LNCaP clone FGC (cell line): ENCODE measurements at regions not wholly inside any gene's neighbourhood (a gene's known extent, or its start where the extent isn't known, plus 50 kb on each side); places are given as distances from the start of the nearest gene placed in this dataset.

Experiments
- DNase-seq: peaks from one replicate; pipeline ENCODE4 v3.0.0-alpha.2; 2011; ENCODE audit warnings: low read depth
- H3K4me3 ChIP-seq: 2 replicates; pipeline ENCODE4 v1.5.1; 2011; ENCODE audit warnings: mild to moderate bottlenecking, low read depth, low read length, control low read depth
- CTCF ChIP-seq: IDR thresholded peaks from 2 replicates; pipeline ENCODE4 v1.5.1; 2012; ENCODE audit warnings: mild to moderate bottlenecking; ENCODE audit not compliant: control insufficient read depth, insufficient read depth; ENCODE audit errors: extremely low read depth

- H3K4me3 ChIP-seq = no peak overlapping the region
- DNase-seq = no peak
- no peak for TF ChIP-seq CTCF
These were observed 463.7 kb upstream of the NBEA start for GRCh38 chr13:34478376-34478775.

DNA sequence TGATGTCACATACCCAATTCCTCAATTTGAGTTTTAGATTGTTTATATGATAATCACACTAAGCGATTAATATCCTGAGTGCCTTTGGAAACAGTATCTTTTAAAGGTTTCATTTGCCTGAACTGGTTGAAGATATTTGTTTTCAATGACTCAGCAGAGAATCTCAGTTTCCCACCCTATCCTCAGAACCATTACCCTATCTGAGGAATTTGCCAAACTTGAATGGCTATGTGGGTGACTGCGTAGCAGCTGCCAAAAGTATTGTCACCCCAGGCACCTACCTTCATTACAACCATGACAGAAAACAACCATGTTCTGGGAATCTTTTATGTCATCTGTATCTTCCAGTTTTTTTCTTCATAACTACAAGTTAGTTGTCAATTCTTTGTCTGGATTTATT, 440.1 kb upstream of the NBEA start:
- no peak for DNase-seq
- no peak for TF ChIP-seq CTCF
- H3K4me3 ChIP-seq = no peak overlapping the region

DNA sequence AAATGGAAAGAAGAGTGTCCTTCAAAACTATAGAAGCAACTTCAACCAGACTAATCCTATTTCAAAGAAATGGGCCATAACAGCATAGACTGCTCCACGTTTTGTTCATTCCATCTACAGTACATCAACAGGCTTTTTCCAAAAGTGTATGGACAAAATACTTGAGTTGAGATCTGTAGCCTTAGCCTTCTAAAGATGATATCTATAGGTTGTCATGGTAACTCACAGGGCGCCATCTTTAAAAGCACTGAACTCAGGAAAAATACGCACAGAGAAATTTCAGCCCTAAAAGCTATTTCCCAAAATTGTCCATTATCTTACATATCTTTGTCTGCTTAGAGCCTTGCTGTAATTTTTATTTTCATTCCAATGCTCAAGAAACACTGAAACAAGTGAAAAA, 439.4 kb upstream of the NBEA start:
- no peak overlapping the region for H3K4me3 ChIP-seq
- TF ChIP-seq CTCF = no peak
- DNase-seq = no peak

DNA sequence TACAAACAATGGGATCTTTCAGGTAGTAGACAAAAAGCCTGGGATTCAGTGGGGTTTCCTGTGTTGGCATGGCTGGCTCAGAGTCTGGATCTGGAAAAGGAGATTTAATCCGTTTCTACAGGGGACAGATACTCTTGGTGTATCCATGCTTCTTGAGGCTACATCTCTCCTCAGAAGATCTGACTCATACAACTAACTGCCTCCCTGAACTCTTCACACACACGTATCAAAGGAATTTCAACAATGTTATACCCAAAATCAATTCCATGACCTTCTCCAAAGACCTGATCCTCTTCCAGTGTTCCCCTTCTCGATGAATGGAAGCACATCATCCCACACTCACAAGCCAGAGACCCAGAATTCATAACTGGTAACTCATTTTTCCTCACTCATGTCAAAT, 435.3 kb upstream of the NBEA start:
- H3K4me3 ChIP-seq = no peak overlapping the region
- no peak for TF ChIP-seq CTCF
- no peak for DNase-seq

- no peak for DNase-seq
- no peak overlapping the region for H3K4me3 ChIP-seq
- TF ChIP-seq CTCF = no peak
These were observed 434.4 kb upstream of the NBEA start for GRCh38 chr13:34507630-34508029.

DNA sequence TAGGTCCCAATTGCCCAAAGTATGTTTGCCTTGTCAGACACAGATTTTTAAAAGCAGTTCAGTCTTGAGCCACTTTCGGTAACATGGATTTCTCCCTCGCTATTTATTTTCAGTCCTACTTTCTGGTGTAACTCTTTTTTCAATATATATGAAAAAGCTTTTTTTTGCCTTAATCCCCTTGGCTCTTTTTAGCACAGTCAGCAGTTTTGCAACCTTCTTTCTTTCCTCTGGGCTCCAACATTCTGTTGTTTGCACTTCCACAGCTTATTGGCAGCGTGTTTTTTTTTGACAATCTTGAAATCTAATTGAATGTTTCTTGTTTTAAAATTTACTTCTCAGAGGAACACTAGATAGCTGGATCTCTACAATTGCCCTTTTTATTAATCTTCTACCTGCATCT, 429.3 kb upstream of the NBEA start:
- no peak overlapping the region for H3K4me3 ChIP-seq
- no peak for DNase-seq
- no peak for TF ChIP-seq CTCF

GRCh38 chr13:34513526-34513925, 428.5 kb upstream of the NBEA start:
- TF ChIP-seq CTCF = no peak
- no peak for DNase-seq
- H3K4me3 ChIP-seq = no peak overlapping the region
